GM21390 (cell line): ENCODE measurements at regions not wholly inside any gene's neighbourhood (a gene's known extent, or its start where the extent isn't known, plus 50 kb on each side); places are given as distances from the start of the nearest gene placed in this dataset.

Experiments
- ATAC-seq: cut with Tn5 transposase; IDR thresholded peaks from one replicate; pipeline ENCODE4 v1.9.1; 2021; ENCODE audit not compliant: unreplicated experiment

GRCh38 chr6:23448281-23448680 is 677.7 kb upstream of the NRSN1 start:
- no peak for ATAC-seq

- no peak for ATAC-seq
Observed at GRCh38 chr6:23454080-23454976, 671.7 kb upstream of the NRSN1 start.

GRCh38 chr6:23455754-23456153 is 670.3 kb upstream of the NRSN1 start:
- ATAC-seq: no peak

- ATAC-seq: no peak
Observed at GRCh38 chr6:23456396-23456795, 669.6 kb upstream of the NRSN1 start.

- ATAC-seq: no peak
Observed at GRCh38 chr6:23457321-23457720, 668.7 kb upstream of the NRSN1 start.

- no peak for ATAC-seq
Observed at GRCh38 chr6:23465912-23466311, 660.1 kb upstream of the NRSN1 start.

GRCh38 chr6:23477586-23477985 is 648.4 kb upstream of the NRSN1 start:
- no peak for ATAC-seq

- ATAC-seq: no peak
Observed at GRCh38 chr6:23478312-23478711, 647.7 kb upstream of the NRSN1 start.

- no peak for ATAC-seq
Observed at GRCh38 chr6:23483896-23484295, 642.1 kb upstream of the NRSN1 start.

- ATAC-seq: no peak
Observed at GRCh38 chr6:23494367-23494766, 631.6 kb upstream of the NRSN1 start.

- ATAC-seq: no peak
Observed at GRCh38 chr6:23498013-23498412, 628.0 kb upstream of the NRSN1 start.

GRCh38 chr6:23499549-23499948 is 626.5 kb upstream of the NRSN1 start:
- no peak for ATAC-seq

- ATAC-seq: no peak
Observed at GRCh38 chr6:23503173-23503572, 622.8 kb upstream of the NRSN1 start.

GRCh38 chr6:23505026-23505425 is 621.0 kb upstream of the NRSN1 start:
- ATAC-seq: no peak

GRCh38 chr6:23510778-23511510 is 615.1 kb upstream of the NRSN1 start:
- ATAC-seq: no peak

- ATAC-seq: no peak
Observed at GRCh38 chr6:23511817-23512216, 614.2 kb upstream of the NRSN1 start.

GRCh38 chr6:23518294-23518693 is 607.7 kb upstream of the NRSN1 start:
- no peak for ATAC-seq

GRCh38 chr6:23522792-23523547 is 603.0 kb upstream of the NRSN1 start:
- ATAC-seq: no peak

- no peak for ATAC-seq
Observed at GRCh38 chr6:23523771-23524170, 602.2 kb upstream of the NRSN1 start.

GRCh38 chr6:23524548-23524947 is 601.5 kb upstream of the NRSN1 start:
- ATAC-seq: no peak

- ATAC-seq: no peak
Observed at GRCh38 chr6:23526526-23526925, 599.5 kb upstream of the NRSN1 start.

- ATAC-seq: no peak
Observed at GRCh38 chr6:23529902-23530301, 596.1 kb upstream of the NRSN1 start.
